GM12878 (cell line): ENCODE measurements at regions not wholly inside any gene's neighbourhood (a gene's known extent, or its start where the extent isn't known, plus 50 kb on each side); places are given as distances from the start of the nearest gene placed in this dataset.

ENCODE experiments used
- ATAC-seq: fragments of 200-7000 bp; cut with Tn5 transposase; 3 replicates; pipeline ENCODE4 v1.9.1; 2020; ENCODE audit warnings: mild to moderate bottlenecking, moderate library complexity
- BruUV-seq: library from RNA; stranded (reverse); fragments of 400-500 nt; replicated peaks from 2 replicates; lab custom pipeline; 2021; lab: Mats Ljungman, UMichigan
- CTCF ChIA-PET: fragments of 300-600 bp; sonication (Branson Sonifier 250); formaldehyde crosslinking; extraction: SDS; loops from one replicate; lab custom pipeline; 2021; ENCODE audit warnings: inconsistent platforms; lab: Yijun Ruan, JAX
- POLR2A ChIA-PET: fragments of 350-600 bp; formaldehyde crosslinking; extraction: SDS; loops from one replicate; lab custom pipeline; 2021; ENCODE audit warnings: inconsistent platforms; lab: Charles Lee
- RAD21 ChIA-PET: fragments of 300-600 bp; sonication (Branson Sonifier 250); formaldehyde crosslinking; loops from one replicate; lab custom pipeline; 2023; ENCODE audit warnings: antibody characterized with exemption; ENCODE audit not compliant: unreplicated experiment; lab: Charles Lee
- SMC1A ChIA-PET: fragments of 300-600 bp; sonication (Branson Sonifier 250); formaldehyde crosslinking; loops from one replicate; lab custom pipeline; 2023; ENCODE audit not compliant: unreplicated experiment, uncharacterized antibody; lab: Charles Lee
- DNase-seq: peaks from one replicate; pipeline ENCODE4 v3.0.0-alpha.2; 2011; ENCODE audit warnings: low read depth, low spot score
- FAIRE-seq: peaks from 3 replicates; lab custom pipeline; 2011; peaks lifted over from hg19 to GRCh38; lab: Jason Lieb, UNC
- H2AFZ ChIP-seq: 2 replicates; pipeline ENCODE4 v1.6.0; 2011; ENCODE audit warnings: low read depth, low read length, control low read depth; ENCODE audit not compliant: control insufficient read depth
- H3K27ac ChIP-seq: 2 replicates; pipeline ENCODE4 v1.5.1; 2011; ENCODE audit warnings: control low read depth; ENCODE audit not compliant: control insufficient read depth, insufficient read depth
- H3K27me3 ChIP-seq, 2 experiments: replicated peaks in 1 of 2; 2 replicates each; pipeline versions ENCODE4 v1.6.0 to v1.6.1; 2011; ENCODE audit warnings: low read length in 1 of 2; ENCODE audit not compliant: control insufficient read depth in 2 of 2, insufficient read depth in 2 of 2
- H3K36me3 ChIP-seq, 2 experiments: 2 replicates each; pipeline ENCODE4 v1.5.1; 2011; ENCODE audit warnings: low read length in 1 of 2; ENCODE audit not compliant: control insufficient read depth in 2 of 2, insufficient read depth in 2 of 2
- H3K4me1 ChIP-seq: 2 replicates; pipeline ENCODE4 v1.6.1; 2011; ENCODE audit warnings: mild to moderate bottlenecking, low read length, moderate library complexity, mixed read lengths; ENCODE audit not compliant: control insufficient read depth, insufficient read depth
- H3K4me2 ChIP-seq: 2 replicates; pipeline ENCODE4 v1.6.0; 2011; ENCODE audit warnings: control low read depth; ENCODE audit not compliant: control insufficient read depth, insufficient read depth
- H3K4me3 ChIP-seq: fragments of 200-600 bp; sonication (generic); 2 replicates; pipeline ENCODE4 v1.5.1; 2016
- H3K79me2 ChIP-seq: 2 replicates; pipeline ENCODE4 v1.6.0; 2011; ENCODE audit warnings: low read length; ENCODE audit not compliant: control insufficient read depth, insufficient read depth
- H3K9ac ChIP-seq: 2 replicates; pipeline ENCODE4 v1.8.0; 2011; ENCODE audit warnings: low read length, control low read depth, mixed read lengths; ENCODE audit not compliant: control insufficient read depth, insufficient read depth
- H3K9me3 ChIP-seq: replicated peaks from 3 replicates; pipeline ENCODE4 v1.5.1; 2011; ENCODE audit warnings: mild to moderate bottlenecking, low read length; ENCODE audit not compliant: control insufficient read depth, insufficient read depth
- H4K20me1 ChIP-seq: 2 replicates; pipeline ENCODE4 v1.6.0; 2011; ENCODE audit not compliant: control insufficient read depth, insufficient read depth
- FOXM1 ChIP-seq: IDR thresholded peaks from 2 replicates; pipeline ENCODE4 v1.6.1; 2012; ENCODE audit warnings: low read depth, mild to moderate bottlenecking, inconsistent platforms, low read length, moderate library complexity
- SIX5 ChIP-seq: IDR thresholded peaks from 2 replicates; pipeline ENCODE4 v1.6.1; 2011; ENCODE audit warnings: mild to moderate bottlenecking, low read depth, low read length, moderate library complexity; ENCODE audit not compliant: severe bottlenecking
- WGBS: methylation state at CpG from one replicate; pipeline ENCODE4 v1.1.6; 2016; ENCODE audit warnings: low lambda C conversion rate; ENCODE audit not compliant: insufficient replicate concordance, insufficient coverage; ENCODE audit errors: missing lambda C conversion rate; 5-methylcytosine and 5-hydroxymethylcytosine counted together
- in situ Hi-C: fragments of 300-500 bp; cut with MboI; formaldehyde crosslinking; loops from 9 replicates; pipeline ENCODE4 v1.14.3; 2018; ENCODE audit warnings: mixed read lengths
- intact Hi-C: fragments of 100-400 bp; cut with micrococcal nuclease; formaldehyde crosslinking; loops from one replicate; pipeline ENCODE4 v1.14.2; 2022; ENCODE audit not compliant: unreplicated experiment
- TF ChIP-seq, protein P1 (sequence below): IDR thresholded peaks from 2 replicates; pipeline ENCODE4 v1.6.1; 2012; ENCODE audit warnings: mild to moderate bottlenecking, low read depth, low read length
- TF ChIP-seq, protein P2 (sequence below): fragments of 450-650 bp; IDR thresholded peaks from 2 replicates; pipeline ENCODE4 v1.6.1; 2017; ENCODE audit warnings: antibody characterized with exemption, mild to moderate bottlenecking, moderate library complexity
- TF ChIP-seq, protein P3 (sequence below), 3 experiments: IDR thresholded peaks in 2 of 3; conservative IDR thresholded peaks in 1 of 3; 2 replicates each; pipeline ENCODE4 v1.5.1; 2011; ENCODE audit warnings: low read depth in 3 of 3, low read length in 3 of 3, mild to moderate bottlenecking in 3 of 3, control low read depth in 2 of 3, moderate library complexity in 2 of 3, inconsistent platforms in 1 of 3, mixed read lengths in 1 of 3; ENCODE audit not compliant: control insufficient read depth in 2 of 3, insufficient read depth in 1 of 3; ENCODE audit errors: extremely low read depth in 1 of 3

DNA sequence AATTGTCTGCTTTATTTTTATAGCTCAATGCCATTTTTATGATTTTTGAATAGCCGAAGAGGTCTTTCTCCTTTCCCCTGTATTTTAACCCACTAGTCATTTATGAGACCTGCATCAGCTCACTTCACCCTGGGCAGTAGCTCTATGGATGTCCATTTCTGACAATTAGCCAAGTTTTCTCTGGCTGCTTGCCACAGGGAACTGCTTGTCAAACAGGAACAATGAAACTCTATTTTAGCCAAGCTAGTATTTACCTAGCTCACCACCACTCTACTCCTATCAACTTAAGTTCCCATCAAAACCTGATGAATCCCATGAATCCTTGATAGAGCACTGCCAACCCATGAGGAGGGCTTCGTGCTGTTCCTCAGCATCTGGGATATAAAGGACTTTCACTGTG is 406.7 kb downstream of the RWDD3 start:
- ChIA-PET SMC1A (no interaction called here), RAD21 (no interaction called here), POLR2A (no interaction called here), CTCF (no interaction called here)
- TF ChIP-seq, protein P1, sequence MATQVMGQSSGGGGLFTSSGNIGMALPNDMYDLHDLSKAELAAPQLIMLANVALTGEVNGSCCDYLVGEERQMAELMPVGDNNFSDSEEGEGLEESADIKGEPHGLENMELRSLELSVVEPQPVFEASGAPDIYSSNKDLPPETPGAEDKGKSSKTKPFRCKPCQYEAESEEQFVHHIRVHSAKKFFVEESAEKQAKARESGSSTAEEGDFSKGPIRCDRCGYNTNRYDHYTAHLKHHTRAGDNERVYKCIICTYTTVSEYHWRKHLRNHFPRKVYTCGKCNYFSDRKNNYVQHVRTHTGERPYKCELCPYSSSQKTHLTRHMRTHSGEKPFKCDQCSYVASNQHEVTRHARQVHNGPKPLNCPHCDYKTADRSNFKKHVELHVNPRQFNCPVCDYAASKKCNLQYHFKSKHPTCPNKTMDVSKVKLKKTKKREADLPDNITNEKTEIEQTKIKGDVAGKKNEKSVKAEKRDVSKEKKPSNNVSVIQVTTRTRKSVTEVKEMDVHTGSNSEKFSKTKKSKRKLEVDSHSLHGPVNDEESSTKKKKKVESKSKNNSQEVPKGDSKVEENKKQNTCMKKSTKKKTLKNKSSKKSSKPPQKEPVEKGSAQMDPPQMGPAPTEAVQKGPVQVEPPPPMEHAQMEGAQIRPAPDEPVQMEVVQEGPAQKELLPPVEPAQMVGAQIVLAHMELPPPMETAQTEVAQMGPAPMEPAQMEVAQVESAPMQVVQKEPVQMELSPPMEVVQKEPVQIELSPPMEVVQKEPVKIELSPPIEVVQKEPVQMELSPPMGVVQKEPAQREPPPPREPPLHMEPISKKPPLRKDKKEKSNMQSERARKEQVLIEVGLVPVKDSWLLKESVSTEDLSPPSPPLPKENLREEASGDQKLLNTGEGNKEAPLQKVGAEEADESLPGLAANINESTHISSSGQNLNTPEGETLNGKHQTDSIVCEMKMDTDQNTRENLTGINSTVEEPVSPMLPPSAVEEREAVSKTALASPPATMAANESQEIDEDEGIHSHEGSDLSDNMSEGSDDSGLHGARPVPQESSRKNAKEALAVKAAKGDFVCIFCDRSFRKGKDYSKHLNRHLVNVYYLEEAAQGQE = no peak
- TF ChIP-seq FOXM1 = no peak
- no peak for ATAC-seq
- no peak for DNase-seq
- BruUV-seq = no TSS peak
- intact Hi-C loops (no loop called here), in situ Hi-C loops (no loop called here)
- H3K36me3 ChIP-seq = no peaks in the 10 kb centered on the region
- no peak overlapping the region for H3K9ac ChIP-seq
- H3K79me2 ChIP-seq = no peaks in the 10 kb centered on the region
- H2AFZ ChIP-seq = no peak overlapping the region
- 32% methylated on average over 2 of the region's 2 CpGs for WGBS
- H3K9me3 ChIP-seq = no peaks in the 10 kb centered on the region
- no peaks in the 10 kb centered on the region for H3K27me3 ChIP-seq
- no peak overlapping the region for H3K27ac ChIP-seq
- H4K20me1 ChIP-seq = no peaks in the 10 kb centered on the region
- no peaks in the 10 kb centered on the region for H3K4me1 ChIP-seq
- no peak overlapping the region for H3K4me2 ChIP-seq
- no peak overlapping the region for H3K4me3 ChIP-seq
- no peak for FAIRE-seq

DNA sequence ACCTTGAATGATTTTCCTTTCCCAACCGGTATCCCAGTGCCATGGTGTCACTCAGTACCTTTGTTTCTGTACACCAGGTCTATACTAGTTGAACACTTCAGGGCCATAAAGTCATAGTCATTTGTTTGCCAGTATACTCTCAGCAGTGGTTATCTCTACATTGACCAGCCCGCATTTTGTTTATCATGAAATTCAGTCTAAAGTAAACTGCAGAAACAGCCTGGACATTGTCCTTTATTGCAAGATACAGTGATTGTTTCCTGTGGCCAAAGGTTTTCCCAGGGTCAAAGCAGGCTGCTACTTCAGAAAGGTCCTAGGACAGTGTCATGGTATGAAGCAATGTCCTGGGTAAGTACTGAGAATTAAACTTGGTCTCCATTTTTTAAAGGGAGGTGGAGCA is 407.4 kb downstream of the RWDD3 start:
- SMC1A ChIA-PET = no interaction called here
- no peak overlapping the region for H3K4me3 ChIP-seq
- H3K9ac ChIP-seq = no peak overlapping the region
- no peaks in the 10 kb centered on the region for H3K79me2 ChIP-seq
- no peaks in the 10 kb centered on the region for H3K9me3 ChIP-seq
- H3K36me3 ChIP-seq = no peaks in the 10 kb centered on the region
- intact Hi-C loops = no loop called here
- RAD21 ChIA-PET = no interaction called here
- in situ Hi-C loops = no loop called here
- CTCF ChIA-PET = no interaction called here
- no peak overlapping the region for H3K27ac ChIP-seq
- 34% methylated on average over 2 of the region's 2 CpGs for WGBS
- BruUV-seq = no TSS peak
- H4K20me1 ChIP-seq = no peaks in the 10 kb centered on the region
- H3K27me3 ChIP-seq = no peaks in the 10 kb centered on the region
- FAIRE-seq (no peak), DNase-seq (no peak), ATAC-seq (no peak)
- no peaks in the 10 kb centered on the region for H3K4me1 ChIP-seq
- H3K4me2 ChIP-seq = no peak overlapping the region
- POLR2A ChIA-PET = no interaction called here
- no peak overlapping the region for H2AFZ ChIP-seq
- TF ChIP-seq, protein P2, sequence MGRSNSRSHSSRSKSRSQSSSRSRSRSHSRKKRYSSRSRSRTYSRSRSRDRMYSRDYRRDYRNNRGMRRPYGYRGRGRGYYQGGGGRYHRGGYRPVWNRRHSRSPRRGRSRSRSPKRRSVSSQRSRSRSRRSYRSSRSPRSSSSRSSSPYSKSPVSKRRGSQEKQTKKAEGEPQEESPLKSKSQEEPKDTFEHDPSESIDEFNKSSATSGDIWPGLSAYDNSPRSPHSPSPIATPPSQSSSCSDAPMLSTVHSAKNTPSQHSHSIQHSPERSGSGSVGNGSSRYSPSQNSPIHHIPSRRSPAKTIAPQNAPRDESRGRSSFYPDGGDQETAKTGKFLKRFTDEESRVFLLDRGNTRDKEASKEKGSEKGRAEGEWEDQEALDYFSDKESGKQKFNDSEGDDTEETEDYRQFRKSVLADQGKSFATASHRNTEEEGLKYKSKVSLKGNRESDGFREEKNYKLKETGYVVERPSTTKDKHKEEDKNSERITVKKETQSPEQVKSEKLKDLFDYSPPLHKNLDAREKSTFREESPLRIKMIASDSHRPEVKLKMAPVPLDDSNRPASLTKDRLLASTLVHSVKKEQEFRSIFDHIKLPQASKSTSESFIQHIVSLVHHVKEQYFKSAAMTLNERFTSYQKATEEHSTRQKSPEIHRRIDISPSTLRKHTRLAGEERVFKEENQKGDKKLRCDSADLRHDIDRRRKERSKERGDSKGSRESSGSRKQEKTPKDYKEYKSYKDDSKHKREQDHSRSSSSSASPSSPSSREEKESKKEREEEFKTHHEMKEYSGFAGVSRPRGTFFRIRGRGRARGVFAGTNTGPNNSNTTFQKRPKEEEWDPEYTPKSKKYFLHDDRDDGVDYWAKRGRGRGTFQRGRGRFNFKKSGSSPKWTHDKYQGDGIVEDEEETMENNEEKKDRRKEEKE = no peak
- no peak for TF ChIP-seq SIX5
- TF ChIP-seq, protein P3, sequence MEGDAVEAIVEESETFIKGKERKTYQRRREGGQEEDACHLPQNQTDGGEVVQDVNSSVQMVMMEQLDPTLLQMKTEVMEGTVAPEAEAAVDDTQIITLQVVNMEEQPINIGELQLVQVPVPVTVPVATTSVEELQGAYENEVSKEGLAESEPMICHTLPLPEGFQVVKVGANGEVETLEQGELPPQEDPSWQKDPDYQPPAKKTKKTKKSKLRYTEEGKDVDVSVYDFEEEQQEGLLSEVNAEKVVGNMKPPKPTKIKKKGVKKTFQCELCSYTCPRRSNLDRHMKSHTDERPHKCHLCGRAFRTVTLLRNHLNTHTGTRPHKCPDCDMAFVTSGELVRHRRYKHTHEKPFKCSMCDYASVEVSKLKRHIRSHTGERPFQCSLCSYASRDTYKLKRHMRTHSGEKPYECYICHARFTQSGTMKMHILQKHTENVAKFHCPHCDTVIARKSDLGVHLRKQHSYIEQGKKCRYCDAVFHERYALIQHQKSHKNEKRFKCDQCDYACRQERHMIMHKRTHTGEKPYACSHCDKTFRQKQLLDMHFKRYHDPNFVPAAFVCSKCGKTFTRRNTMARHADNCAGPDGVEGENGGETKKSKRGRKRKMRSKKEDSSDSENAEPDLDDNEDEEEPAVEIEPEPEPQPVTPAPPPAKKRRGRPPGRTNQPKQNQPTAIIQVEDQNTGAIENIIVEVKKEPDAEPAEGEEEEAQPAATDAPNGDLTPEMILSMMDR (IDR thresholded peaks at IDR 0.05 in 2 of 3, conservative IDR thresholded peaks at IDR 0.05 in 1 of 3; ENCODE audit: control insufficient read depth in 2 of 3, extremely low read depth in 1 of 3, insufficient read depth in 1 of 3, low read depth in 3 of 3, low read length in 3 of 3) = no peak
